HG03558 (cell line): ENCODE measurements at regions not wholly inside any gene's neighbourhood (a gene's known extent, or its start where the extent isn't known, plus 50 kb on each side); places are given as distances from the start of the nearest gene placed in this dataset.

Source experiments
- ATAC-seq: cut with Tn5 transposase; IDR thresholded peaks from one replicate; pipeline ENCODE4 v1.9.1; 2021; ENCODE audit warnings: moderate number of reproducible peaks; ENCODE audit not compliant: unreplicated experiment; ENCODE audit errors: extremely low read depth

DNA sequence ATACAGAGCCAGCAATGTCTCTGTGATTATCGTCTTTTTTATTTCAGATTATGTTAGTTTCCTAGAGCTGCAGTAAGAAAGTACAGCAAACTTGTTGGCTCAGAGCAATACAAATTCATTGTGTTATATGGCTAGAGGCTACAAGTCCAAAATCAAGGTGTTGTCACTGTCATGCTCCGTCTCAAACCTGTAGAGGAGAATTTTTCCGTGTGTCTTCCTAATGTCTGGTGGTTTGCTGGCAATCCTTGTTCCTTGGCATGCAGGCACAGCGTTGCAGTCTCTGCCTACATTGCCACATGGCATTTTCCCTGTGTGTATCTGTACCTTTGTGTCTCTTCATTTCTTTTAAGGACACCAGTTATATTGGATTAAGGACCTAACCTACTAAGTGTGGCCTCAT, 244.4 kb downstream of the LRRIQ3 start:
- no peak for ATAC-seq

DNA sequence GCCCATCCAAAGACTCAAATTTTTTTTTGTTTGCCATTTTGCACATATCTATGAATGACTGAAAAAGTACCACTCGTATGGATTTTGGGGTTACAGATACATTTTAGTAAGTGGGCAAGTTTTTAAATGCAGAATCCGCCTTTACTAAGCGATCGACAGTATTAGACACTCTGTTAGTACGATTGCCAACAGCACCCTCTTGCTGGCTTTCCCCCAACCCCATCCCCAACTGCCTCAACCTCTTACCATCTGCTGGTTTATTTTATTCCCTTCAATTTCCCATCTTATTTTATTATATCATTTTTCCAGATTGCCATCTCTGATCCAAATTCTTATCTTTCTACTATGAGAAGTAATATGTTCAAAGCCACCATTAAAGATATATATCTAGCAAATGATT, 244.8 kb downstream of the LRRIQ3 start:
- ATAC-seq, result no peak

DNA sequence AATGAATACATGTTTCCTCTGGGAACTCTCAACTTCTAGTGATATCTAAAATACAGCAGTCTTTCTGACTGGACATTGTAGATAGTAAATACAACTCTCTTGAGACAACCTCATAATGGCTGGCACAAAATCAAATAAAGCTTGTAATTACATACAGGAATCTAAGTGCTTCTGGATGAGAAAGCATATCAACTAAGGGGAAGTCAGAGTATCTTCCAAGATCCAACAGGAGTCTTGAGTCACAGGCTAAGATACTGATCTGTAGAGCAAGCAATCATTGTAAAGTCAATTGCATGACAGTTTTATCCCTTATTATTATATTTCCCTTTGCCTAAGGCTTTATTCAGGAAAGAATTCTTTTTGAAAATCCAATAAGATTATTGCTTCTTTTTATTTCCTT, 249.9 kb downstream of the LRRIQ3 start:
- ATAC-seq, result no peak

DNA sequence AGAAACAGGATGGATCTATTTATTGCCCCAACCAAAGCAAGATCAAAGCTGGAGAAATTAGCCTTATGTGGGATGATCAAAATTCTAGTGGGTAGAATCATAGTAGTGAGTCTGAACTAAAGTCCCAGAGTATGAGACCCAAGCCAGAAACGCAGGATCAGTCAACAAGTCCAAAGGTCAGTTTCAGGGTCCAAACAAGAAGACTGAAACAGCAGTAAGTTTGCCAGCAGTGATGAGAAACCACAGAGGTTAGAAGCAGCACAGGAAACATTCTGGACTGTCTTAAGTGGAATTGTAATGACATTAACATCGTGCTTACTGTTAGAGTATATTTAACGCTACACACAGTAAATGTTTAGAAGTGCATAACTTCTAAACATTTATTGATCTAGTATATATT, 251.0 kb downstream of the LRRIQ3 start:
- no peak for ATAC-seq

DNA sequence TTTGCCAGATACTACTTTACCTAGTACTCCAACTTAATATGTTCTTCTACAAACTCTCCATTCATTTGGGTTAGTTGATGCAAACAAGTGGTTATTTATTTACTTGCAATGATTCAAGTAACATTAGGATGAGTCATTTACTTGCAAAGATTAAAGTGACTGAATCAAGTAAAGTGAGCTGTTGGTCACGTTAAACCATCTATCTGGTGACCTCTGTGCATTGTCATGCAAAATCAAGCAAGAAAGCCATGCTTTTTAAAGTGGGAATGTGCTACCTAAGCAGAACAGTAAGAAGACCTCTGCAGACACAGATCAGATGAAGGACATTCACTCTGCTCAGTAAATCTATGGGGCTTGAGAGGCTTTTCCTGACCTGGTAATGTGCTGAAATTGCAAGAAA, 254.7 kb downstream of the LRRIQ3 start:
- ATAC-seq, result no peak

DNA sequence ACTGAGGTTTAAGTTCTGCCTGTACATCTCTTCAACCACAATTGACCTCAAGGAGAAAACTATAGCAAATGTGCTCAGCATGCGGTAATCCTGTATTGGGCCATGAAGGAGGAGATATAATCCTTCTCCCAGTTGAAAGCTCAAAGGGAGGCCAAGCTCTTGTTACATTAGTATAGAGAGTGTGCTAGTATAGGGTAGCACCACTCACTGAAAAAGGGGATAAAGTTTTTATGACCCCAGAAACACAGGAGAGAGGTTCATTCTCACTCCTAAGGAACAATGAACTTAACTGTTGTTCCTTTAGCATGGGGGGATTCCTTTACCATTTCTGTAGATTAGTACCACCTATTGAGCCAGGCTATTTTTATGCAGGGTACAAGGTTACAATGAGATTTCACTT, 267.7 kb downstream of the LRRIQ3 start:
- ATAC-seq, result no peak

DNA sequence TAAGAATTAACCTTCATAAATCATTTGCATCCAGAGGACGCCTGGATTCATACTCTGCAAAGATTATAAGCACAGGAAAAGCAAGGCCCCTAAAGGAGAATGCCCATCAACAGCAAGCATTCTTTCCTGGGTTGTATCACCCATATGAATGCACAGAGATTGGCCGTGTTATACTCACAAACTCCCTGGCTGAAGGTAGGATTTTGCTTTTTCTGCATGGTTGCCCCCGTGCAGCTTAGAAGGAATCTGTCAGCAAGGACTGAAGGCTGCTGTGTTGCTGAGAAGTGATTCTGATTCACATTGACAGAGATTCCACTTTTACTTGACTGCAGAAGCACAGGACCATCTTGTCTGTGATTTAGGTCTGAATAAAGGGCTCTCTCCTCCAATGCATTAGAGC, 283.0 kb downstream of the LRRIQ3 start:
- no peak for ATAC-seq

DNA sequence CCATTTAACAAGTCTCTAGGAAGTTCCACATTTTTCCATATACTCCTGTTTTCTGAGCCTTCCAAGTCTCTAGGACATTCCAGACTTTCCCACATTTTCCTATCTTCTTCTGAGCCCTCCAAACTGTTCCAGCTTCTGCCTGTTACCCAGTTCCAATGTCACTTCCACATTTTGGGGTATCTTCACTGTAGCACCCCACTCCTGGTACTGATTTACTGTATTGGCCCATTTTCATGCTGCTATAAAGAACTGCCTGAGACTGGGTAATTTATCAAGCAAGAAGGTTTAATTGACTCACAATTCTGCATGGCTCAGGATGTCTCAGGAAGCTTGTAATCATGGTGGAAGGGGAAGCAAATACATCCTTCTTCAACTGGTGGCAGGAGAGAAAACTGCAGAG, 285.0 kb downstream of the LRRIQ3 start:
- no peak for ATAC-seq

DNA sequence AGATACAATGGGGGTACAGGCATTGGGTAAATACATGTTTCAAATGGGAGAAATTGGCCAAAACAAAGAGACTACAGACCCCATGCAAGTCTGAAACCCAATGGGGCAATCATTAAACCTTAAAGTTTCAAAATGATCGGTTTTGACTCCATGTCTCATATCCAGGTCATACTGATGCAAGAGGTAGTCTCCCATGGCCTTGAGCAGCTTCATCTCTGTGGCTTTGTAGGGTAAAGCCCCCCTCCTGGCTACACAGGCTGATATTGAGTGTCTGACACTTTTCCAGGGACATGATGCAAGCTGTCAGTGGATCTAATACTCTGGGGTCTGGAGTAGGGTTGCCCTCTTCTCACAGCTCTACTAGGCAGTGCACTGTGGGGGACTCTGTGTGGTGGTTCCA, 286.1 kb downstream of the LRRIQ3 start:
- no peak for ATAC-seq

DNA sequence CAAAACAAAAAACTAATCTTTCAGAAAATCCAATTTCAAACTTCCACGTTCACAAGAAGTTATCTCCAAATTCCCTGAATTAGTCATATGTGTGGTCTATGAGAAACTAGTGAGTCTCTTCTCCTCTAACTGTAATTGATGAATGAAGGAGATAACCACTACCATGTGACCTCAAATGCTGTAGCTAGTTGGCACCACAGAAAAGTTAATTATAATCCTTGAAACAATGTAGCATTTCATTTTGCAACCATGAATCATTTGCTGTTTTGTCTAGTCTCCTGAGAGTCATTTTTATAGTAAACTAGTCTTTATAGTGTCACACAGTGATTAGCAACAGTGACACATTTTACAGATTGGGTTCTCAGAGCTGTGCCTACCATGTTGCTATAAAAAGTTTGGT, 287.5 kb downstream of the LRRIQ3 start:
- no peak for ATAC-seq

DNA sequence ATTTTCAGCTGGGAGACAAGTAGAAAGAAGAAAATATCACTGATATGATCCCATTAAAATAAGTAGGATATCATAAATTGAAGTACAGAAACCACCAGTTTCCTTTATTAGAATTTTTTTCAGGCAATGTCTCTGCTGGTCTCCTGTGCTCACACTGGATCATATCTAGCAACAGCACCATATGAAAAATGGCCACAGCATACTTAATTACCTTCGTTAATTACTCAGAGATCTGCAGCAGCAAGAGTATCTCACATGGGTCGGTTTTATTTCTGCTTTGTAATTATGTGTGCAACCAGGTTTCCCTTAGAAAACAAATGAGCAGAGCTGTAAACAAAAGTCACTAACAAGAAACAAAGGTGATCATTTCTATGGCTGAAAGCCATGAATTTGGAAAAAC, 287.9 kb downstream of the LRRIQ3 start:
- no peak for ATAC-seq

DNA sequence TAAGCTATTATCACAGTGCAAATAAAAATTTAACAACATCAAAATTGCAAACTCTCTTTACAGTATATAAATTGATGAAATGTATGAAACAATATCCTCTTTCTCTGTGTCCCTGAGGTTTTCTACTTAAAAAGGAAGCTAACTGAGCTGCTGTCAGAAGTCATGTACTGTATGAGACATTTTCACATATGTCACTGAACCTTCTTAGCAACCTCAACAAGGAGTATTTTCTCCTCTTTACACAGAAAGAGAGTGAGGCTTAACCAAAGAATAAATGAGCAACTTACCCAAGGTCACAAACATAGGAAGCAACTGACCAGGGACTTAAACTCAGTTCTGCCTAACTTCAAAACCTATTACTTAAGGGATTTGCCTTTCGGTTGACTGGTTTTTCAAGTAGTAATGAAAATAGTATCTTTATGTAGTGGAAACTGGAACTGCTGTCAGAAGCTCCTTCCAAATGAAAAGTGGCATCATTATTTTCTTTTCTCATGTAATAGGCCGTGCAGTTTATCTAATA, 288.9 kb downstream of the LRRIQ3 start:
- ATAC-seq, result no peak

DNA sequence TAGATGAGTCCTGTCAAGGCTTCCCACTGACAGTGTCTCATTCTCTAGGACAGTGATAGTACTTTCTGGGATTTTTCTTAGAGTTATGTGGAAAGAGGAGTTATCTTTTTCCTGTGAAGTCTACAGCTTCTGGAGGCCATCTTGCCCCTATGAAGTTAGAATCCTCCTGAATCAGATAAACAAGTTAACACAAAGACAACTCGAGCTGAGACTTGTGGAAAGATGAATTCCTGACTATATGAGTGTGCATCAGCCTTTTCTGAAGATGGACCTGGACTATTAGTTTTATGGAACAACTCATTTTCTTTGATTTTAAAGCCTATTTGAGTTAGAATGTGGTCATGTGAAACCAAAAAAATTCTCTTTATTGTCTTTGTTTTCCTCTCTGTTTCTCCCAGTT, 290.9 kb downstream of the LRRIQ3 start:
- no peak for ATAC-seq

DNA sequence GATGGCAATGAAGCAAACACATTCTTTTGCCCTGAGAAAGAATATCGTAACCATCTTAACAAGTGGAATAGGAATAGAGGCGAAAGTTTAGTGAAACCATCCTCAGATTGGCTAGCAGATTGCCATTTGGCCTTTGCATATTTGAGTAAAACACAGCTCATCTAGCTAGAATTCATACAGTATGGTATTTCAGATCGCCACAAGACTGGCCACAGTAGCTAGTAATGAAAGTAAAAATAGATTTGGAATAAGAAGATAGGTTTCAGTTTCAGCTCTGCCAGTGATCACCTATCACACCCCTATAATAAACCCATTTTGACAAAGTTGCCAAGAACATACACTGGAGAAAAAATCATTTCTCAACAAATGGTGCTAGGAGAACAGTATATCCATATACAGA, 294.9 kb downstream of the LRRIQ3 start:
- ATAC-seq, result no peak

DNA sequence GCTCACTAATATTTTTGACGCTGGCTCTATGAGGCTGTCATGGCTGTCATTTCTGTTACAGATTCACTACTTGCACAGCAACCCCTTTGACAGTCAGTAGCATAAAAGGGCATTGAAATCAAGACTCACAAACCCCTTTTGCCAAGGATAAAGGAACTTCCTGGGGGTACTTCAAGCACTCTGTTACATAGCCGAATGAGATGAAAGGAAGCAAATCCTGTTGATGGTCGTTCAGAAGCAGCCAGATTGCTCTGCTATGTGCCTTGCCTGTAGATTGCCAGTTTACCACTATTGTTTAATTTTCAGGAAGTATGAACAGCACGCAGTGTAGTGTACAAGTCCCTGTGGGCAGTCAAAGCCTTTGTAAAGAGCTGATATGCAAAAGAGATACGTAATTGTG, 296.2 kb downstream of the LRRIQ3 start:
- ATAC-seq, result no peak

DNA sequence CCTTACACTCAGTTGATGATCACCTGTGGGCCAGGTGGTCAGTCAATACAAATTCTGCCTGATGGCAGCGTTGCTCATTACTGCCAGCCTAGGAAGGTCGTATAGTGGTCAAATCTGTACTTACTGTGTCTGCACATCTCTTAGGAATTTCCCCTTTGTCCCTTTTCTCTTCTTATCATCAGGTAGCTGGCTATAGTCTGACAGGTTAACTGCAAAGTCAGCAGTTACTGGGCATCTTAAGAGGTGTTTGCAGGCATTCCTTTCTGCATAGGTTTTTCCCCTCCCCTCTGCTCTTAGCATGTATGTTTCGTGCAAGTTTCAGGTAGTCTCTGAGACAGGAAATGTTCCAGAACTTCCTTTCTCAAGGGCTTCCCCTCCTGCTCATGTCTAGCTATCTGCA, 298.7 kb downstream of the LRRIQ3 start:
- no peak for ATAC-seq

DNA sequence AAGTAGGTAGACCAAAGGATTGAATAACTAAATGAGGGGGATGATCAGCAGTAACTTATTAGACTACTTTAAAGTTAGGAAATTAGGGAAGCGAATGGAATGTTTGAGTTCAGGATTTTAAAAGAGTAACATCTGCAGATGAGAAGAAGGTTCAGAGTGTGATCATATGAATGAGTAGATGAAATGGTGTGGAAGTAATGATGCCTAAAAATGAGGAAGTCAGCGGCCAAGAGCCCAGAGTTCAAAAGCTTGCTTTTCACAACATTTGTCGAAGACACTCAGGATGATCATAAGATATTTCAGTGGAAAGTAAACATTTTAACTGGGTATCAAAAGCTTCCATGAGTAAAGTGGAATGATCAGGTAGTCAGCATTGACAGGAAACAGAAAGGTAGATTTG, 299.4 kb downstream of the LRRIQ3 start:
- no peak for ATAC-seq

DNA sequence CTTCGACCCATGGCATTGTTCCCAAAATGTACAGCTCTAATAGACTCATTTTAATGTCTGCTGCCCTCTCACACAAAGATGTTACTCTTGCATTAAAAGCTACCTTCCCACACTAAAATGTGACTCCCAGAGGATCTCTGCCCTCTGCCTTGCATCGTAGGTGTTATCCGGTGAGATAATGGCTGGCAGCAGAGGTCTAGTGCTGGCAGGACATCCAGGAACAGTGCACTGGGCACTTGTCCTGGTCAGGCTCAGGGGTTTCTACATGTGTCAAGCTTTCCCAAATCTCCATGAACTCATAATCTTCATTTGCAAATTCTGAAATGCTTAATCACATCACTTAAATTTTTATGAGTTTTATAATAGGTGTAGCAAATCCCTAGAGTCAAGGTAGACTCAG, 310.6 kb downstream of the LRRIQ3 start:
- ATAC-seq, result no peak

DNA sequence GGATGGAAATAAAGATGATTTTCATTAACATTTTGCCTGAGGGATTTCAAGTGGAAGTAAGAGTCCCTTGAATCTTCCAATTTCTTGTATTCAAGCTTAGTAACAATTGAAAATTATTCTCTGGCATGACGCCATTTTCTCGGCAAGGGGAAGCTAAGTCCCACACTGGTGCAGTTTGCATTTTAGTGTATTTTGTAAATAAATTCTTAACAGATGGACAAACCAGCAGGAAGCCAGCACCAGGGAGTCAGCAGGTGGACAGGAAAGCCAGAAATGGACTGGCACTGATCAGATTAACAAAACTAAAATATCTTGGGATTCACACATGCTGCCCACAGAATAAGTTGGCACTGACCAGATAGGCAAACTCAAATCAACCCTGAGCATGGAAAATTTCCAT, 311.3 kb downstream of the LRRIQ3 start:
- ATAC-seq, result no peak

DNA sequence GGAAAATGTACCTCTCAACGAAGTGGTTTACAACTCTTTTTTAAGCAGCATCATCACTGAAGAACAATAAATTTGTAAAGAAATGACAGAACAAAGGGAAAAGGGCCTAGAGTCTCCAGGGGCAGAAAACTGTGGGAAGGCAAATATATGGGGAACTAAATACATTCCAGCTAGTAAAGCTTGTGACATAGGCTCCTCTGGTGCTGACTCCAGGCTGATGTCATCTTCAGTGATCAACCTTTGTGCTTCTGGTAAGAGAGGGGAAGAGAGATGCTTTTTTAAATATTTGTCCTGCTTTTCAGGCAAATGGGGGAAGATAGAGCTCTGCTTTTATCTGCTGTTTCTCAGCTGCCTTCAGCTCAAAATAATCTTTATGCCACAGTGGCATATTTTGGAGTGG, 323.2 kb downstream of the LRRIQ3 start:
- ATAC-seq, result no peak

DNA sequence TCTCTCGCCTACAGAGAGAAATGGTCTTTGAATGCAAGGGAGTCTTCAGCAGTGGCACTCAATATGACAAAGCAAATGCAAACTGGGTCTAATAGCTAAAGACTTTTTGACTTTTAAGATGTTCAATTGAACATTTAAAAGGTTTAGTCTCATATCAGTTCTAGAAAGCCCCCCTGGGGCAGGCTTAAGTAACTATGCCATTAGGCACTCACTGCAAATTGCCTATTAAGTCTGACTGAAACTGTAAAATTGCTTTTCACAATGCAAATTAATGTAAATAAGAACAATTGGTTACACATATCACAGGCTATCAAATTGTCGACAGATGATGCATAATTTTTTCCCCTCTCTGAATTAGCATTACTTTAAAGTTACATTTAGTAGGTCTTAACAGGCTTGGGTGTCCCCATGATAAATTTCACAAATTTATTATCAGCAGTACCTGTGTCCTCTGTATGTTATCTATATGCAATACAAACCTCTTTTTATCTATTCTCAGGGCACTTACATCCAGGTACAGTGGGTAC, 329.1 kb downstream of the LRRIQ3 start:
- ATAC-seq, result no peak

DNA sequence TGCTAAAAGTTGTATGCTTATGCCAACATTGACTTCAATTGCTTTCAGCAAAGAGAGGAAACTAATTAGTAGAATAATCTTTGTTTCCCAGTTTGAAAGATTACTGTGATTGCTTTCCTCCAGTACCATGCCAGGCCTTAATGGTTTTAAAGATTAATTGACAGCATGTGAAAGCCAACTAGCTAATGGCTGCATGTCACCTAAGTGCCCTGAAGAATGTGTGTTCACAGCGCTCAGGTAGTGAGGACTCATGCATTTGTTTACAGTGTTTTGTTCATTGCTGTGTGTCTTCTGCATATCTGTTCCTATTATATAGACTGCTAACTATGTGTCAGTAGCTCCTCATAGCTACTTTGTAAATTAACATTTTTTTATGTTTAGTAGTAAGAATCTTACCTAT, 335.6 kb downstream of the LRRIQ3 start:
- no peak for ATAC-seq

DNA sequence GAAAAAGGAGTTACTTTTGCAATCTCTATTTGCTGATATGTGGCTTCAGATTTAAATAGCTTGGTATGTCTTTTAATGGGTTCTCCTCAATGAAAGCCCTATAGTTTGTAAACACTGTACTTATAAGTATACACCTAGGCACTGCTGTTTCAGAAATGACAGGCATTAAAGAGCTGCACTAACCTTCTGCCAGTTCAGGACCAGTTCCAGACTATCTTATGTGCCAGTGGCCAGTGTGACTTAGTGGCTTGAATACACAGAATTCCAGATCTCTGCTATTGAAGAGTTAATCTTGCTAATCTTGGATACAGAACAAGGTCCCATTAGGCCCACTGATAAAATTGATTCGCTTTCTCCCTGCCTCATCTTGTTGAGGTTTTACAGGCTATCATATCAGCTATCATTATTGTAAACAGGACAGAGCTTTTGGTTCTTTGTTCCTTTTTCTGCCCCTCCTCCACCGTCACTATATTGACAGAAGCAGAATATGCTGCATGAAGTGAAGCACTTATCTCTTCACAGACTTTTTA, 337.5 kb downstream of the LRRIQ3 start:
- ATAC-seq, result no peak
